ENCODE measurements at regions not wholly inside any gene's neighbourhood (a gene's known extent, or its start where the extent isn't known, plus 50 kb on each side); places are given as distances from the start of the nearest gene placed in this dataset.

DNA sequence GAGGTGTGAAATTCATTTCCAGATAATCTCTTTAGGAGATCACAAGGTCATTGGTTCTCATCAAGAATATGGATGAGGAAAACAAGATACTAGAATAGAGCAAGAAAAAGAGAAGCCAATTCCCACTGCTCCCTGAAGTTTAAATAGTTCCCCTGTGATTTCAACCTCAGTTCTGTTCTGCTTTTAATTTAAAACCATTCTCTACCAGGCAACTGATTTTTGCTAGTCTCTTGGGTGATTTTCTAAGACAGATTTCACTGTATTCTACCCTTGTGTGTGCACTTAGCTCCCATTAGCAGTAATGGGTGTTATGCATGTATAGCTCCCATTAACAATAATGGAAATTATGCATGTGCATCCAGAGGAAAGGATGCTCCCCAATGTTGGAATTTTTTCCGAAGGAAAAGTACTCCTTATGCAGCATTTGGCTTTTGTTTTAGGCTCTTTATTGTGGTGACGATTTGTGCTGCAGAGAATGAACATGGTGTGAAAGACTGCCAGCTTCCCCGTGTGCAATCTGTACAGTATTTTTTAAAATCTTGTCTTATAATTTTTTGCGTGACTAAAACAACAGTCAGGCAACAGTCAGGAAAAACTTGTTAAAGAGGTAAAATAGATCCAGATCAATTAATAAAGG is 144.0 kb upstream of the ZRANB2 start:
- H3K4me1 ChIP-seq (ENCODE audit: control insufficient read depth, insufficient read depth, low read length) = no peaks in the 10 kb centered on the region
- no peaks in the 10 kb centered on the region for H3K9me3 ChIP-seq (ENCODE audit: control insufficient read depth, insufficient read depth, low read depth, low read length)
- TF ChIP-seq ZNF211 (tag by site-specific recombination; IDR thresholded peaks at IDR 0.05; ENCODE audit: low read depth) (no peak), ZNF768 (tag by site-specific recombination; IDR thresholded peaks at IDR 0.05) (no peak), ZNF658 (tag by site-specific recombination; IDR thresholded peaks at IDR 0.05) (no peak)
- ChIA-PET POLR2A (no interaction called here), CTCF (no interaction called here)
- no peak overlapping the region for H3K27ac ChIP-seq (ENCODE audit: extremely low read depth, low read depth, low read length)
- no peaks in the 10 kb centered on the region for H3K36me3 ChIP-seq (ENCODE audit: control insufficient read depth in 2 of 2, insufficient read depth in 1 of 2, low read length in 2 of 2)
- H3K4me3 ChIP-seq (ENCODE audit: low read depth, low read length) = no peak overlapping the region

- Histone ChIP-seq H3K4me1 (ENCODE audit: control insufficient read depth, insufficient read depth, low read length) (no peaks in the 10 kb centered on the region), H3K9me3 (ENCODE audit: control insufficient read depth, insufficient read depth, low read depth, low read length) (no peaks in the 10 kb centered on the region), H3K36me3 (ENCODE audit: control insufficient read depth in 2 of 2, insufficient read depth in 1 of 2, low read length in 2 of 2) (no peaks in the 10 kb centered on the region), H3K27ac (ENCODE audit: extremely low read depth, low read depth, low read length) (no peak overlapping the region), H3K4me3 (ENCODE audit: low read depth, low read length) (no peak overlapping the region)
- POLR2A ChIA-PET = no interaction called here
- TF ChIP-seq ZNF624 (tag by site-specific recombination; IDR thresholded peaks at IDR 0.05) (no peak), ZNF626 (tag by site-specific recombination; IDR thresholded peaks at IDR 0.05) (no peak), ZNF175 (tag by site-specific recombination; IDR thresholded peaks at IDR 0.05) (no peak), ZEB2 (tag by site-specific recombination; IDR thresholded peaks at IDR 0.05) (no peak), ZNF654 (tag by site-specific recombination; IDR thresholded peaks at IDR 0.05; ENCODE audit: low read depth) (no peak), GLIS2 (tag by site-specific recombination; IDR thresholded peaks at IDR 0.05) (no peak), ZNF121 (tag by site-specific recombination; IDR thresholded peaks at IDR 0.05) (no peak), ZNF426 (tag by site-specific recombination; IDR thresholded peaks at IDR 0.05) (no peak), SP2 (tag by site-specific recombination; IDR thresholded peaks at IDR 0.05) (no peak), ZNF404 (tag by site-specific recombination; IDR thresholded peaks at IDR 0.05) (no peak), ZNF133 (tag by site-specific recombination; IDR thresholded peaks at IDR 0.05) (no peak), ZNF677 (tag by site-specific recombination; IDR thresholded peaks at IDR 0.05) (no peak), GFI1B (tag by site-specific recombination; IDR thresholded peaks at IDR 0.05) (no peak), ZNF280C (tag by site-specific recombination; IDR thresholded peaks at IDR 0.05) (no peak), ZNF148 (tag by site-specific recombination; IDR thresholded peaks at IDR 0.05; ENCODE audit: borderline replicate concordance) (no peak), OSR2 (tag by site-specific recombination; IDR thresholded peaks at IDR 0.05) (no peak)
- TF ChIP-seq, protein P1, sequence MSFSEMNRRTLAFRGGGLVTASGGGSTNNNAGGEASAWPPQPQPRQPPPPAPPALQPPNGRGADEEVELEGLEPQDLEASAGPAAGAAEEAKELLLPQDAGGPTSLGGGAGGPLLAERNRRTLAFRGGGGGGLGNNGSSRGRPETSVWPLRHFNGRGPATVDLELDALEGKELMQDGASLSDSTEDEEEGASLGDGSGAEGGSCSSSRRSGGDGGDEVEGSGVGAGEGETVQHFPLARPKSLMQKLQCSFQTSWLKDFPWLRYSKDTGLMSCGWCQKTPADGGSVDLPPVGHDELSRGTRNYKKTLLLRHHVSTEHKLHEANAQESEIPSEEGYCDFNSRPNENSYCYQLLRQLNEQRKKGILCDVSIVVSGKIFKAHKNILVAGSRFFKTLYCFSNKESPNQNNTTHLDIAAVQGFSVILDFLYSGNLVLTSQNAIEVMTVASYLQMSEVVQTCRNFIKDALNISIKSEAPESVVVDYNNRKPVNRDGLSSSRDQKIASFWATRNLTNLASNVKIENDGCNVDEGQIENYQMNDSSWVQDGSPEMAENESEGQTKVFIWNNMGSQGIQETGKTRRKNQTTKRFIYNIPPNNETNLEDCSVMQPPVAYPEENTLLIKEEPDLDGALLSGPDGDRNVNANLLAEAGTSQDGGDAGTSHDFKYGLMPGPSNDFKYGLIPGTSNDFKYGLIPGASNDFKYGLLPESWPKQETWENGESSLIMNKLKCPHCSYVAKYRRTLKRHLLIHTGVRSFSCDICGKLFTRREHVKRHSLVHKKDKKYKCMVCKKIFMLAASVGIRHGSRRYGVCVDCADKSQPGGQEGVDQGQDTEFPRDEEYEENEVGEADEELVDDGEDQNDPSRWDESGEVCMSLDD (tag by site-specific recombination; IDR thresholded peaks at IDR 0.05) = no peak
- TF ChIP-seq, protein P2, sequence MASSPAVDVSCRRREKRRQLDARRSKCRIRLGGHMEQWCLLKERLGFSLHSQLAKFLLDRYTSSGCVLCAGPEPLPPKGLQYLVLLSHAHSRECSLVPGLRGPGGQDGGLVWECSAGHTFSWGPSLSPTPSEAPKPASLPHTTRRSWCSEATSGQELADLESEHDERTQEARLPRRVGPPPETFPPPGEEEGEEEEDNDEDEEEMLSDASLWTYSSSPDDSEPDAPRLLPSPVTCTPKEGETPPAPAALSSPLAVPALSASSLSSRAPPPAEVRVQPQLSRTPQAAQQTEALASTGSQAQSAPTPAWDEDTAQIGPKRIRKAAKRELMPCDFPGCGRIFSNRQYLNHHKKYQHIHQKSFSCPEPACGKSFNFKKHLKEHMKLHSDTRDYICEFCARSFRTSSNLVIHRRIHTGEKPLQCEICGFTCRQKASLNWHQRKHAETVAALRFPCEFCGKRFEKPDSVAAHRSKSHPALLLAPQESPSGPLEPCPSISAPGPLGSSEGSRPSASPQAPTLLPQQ (tag by site-specific recombination; IDR thresholded peaks at IDR 0.05) = no peak
- TF ChIP-seq, protein P3, sequence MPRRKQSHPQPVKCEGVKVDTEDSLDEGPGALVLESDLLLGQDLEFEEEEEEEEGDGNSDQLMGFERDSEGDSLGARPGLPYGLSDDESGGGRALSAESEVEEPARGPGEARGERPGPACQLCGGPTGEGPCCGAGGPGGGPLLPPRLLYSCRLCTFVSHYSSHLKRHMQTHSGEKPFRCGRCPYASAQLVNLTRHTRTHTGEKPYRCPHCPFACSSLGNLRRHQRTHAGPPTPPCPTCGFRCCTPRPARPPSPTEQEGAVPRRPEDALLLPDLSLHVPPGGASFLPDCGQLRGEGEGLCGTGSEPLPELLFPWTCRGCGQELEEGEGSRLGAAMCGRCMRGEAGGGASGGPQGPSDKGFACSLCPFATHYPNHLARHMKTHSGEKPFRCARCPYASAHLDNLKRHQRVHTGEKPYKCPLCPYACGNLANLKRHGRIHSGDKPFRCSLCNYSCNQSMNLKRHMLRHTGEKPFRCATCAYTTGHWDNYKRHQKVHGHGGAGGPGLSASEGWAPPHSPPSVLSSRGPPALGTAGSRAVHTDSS (tag by site-specific recombination; IDR thresholded peaks at IDR 0.05) = no peak
- CTCF ChIA-PET = no interaction called here
Measured at GRCh38 chr1:71223641-71224340, 143.0 kb upstream of the ZRANB2 start.
